DND-41 (cell line): ENCODE measurements at regions not wholly inside any gene's neighbourhood (a gene's known extent, or its start where the extent isn't known, plus 50 kb on each side); places are given as distances from the start of the nearest gene placed in this dataset.

Experiments
- ATAC-seq: fragments of 200-7000 bp; cut with Tn5 transposase; 3 replicates; pipeline ENCODE4 v1.9.1; 2021; ENCODE audit warnings: low read depth; ENCODE audit not compliant: insufficient read depth
- DNase-seq: peaks from one replicate; pipeline ENCODE4 v3.0.0-alpha.2; 2020
- H2AFZ ChIP-seq: 2 replicates; pipeline ENCODE4 v1.6.0; 2012; ENCODE audit warnings: low read depth, low read length
- H3K27ac ChIP-seq: 2 replicates; pipeline ENCODE4 v1.5.1; 2012; ENCODE audit warnings: low read length, inconsistent platforms
- H3K27me3 ChIP-seq: fragments of 200-600 bp; sonication (generic); 2 replicates; pipeline ENCODE4 v1.6.0; 2012; ENCODE audit warnings: low read length, mild to moderate bottlenecking, inconsistent platforms; ENCODE audit not compliant: insufficient read depth, poor library complexity
- H3K36me3 ChIP-seq: 2 replicates; pipeline ENCODE4 v1.5.1; 2012; ENCODE audit warnings: low read length, inconsistent platforms; ENCODE audit not compliant: insufficient read depth
- H3K4me1 ChIP-seq: 2 replicates; pipeline ENCODE4 v1.5.1; 2012; ENCODE audit warnings: mild to moderate bottlenecking, low read length; ENCODE audit not compliant: insufficient read depth
- H3K4me2 ChIP-seq: 2 replicates; pipeline ENCODE4 v1.6.0; 2012; ENCODE audit warnings: mild to moderate bottlenecking, moderate library complexity, low read length, inconsistent platforms; ENCODE audit not compliant: insufficient read depth
- H3K4me3 ChIP-seq, 2 experiments: fragments of 200-600 bp in 1 of 2; shearing (Covaris generic) in 1 of 2; 2 replicates each; pipeline ENCODE4 v1.5.1; 2012 to 2016; ENCODE audit warnings: inconsistent platforms in 2 of 2, low read length in 2 of 2, mild to moderate bottlenecking in 2 of 2, low read depth in 1 of 2, moderate library complexity in 1 of 2
- H3K79me2 ChIP-seq: 2 replicates; pipeline ENCODE4 v1.6.0; 2012; ENCODE audit warnings: low read length, inconsistent platforms; ENCODE audit not compliant: insufficient read depth
- H3K9ac ChIP-seq: 2 replicates; pipeline ENCODE4 v1.6.0; 2012; ENCODE audit warnings: low read depth, mild to moderate bottlenecking, inconsistent platforms, low read length, moderate library complexity
- H3K9me3 ChIP-seq: 2 replicates; pipeline ENCODE4 v1.5.1; 2012; ENCODE audit warnings: low read length, moderate library complexity, mild to moderate bottlenecking, inconsistent platforms; ENCODE audit not compliant: insufficient read depth, severe bottlenecking
- H4K20me1 ChIP-seq: 2 replicates; pipeline ENCODE4 v1.6.0; 2012; ENCODE audit warnings: low read length; ENCODE audit not compliant: insufficient read depth
- CTCF ChIP-seq: IDR thresholded peaks from 2 replicates; pipeline ENCODE4 v1.5.1; 2012; ENCODE audit warnings: borderline replicate concordance, low read length, moderate library complexity, mild to moderate bottlenecking; ENCODE audit not compliant: poor library complexity, severe bottlenecking; ENCODE audit errors: extremely low read depth
- EZH2 ChIP-seq: IDR thresholded peaks from 3 replicates; pipeline ENCODE4 v1.6.1; 2012; ENCODE audit warnings: borderline replicate concordance, low read depth, mild to moderate bottlenecking, moderate library complexity, low read length, inconsistent platforms; ENCODE audit not compliant: severe bottlenecking

- Histone ChIP-seq H3K4me1 (no peaks in the 10 kb centered on the region), H3K27ac (no peak overlapping the region), H3K4me2 (no peak overlapping the region), H3K9ac (no peak overlapping the region), H3K36me3 (no peaks in the 10 kb centered on the region), H3K9me3 (no peaks in the 10 kb centered on the region), H4K20me1 (no peaks in the 10 kb centered on the region), H3K79me2 (no peaks in the 10 kb centered on the region), H2AFZ (no peak overlapping the region), H3K27me3 (no peaks in the 10 kb centered on the region), H3K4me3 (no peak overlapping the region)
- ATAC-seq (no peak), DNase-seq (no peak)
- TF ChIP-seq EZH2 = no peak
- TF ChIP-seq CTCF = no peak
These were observed 789.0 kb downstream of the TECRL start for GRCh38 chr4:63620271-63620670.

- Histone ChIP-seq H3K27ac (no peak overlapping the region), H3K79me2 (no peaks in the 10 kb centered on the region), H3K4me3 (no peak overlapping the region), H3K9me3 (no peaks in the 10 kb centered on the region), H3K36me3 (no peaks in the 10 kb centered on the region), H4K20me1 (no peaks in the 10 kb centered on the region), H3K4me2 (no peak overlapping the region), H3K9ac (no peak overlapping the region), H2AFZ (no peak overlapping the region), H3K27me3 (no peaks in the 10 kb centered on the region), H3K4me1 (no peaks in the 10 kb centered on the region)
- no peak for ATAC-seq
- TF ChIP-seq EZH2 (no peak), CTCF (no peak)
- DNase-seq = no peak
These were observed 789.5 kb downstream of the TECRL start for GRCh38 chr4:63619771-63620170.

GRCh38 chr4:63618883-63619718, 790.1 kb downstream of the TECRL start:
- Histone ChIP-seq H3K9me3 (no peaks in the 10 kb centered on the region), H3K27ac (no peak overlapping the region), H3K4me2 (no peak overlapping the region), H3K36me3 (no peaks in the 10 kb centered on the region), H3K79me2 (no peaks in the 10 kb centered on the region), H3K27me3 (no peaks in the 10 kb centered on the region), H2AFZ (no peak overlapping the region), H3K4me1 (no peaks in the 10 kb centered on the region), H3K4me3 (no peak overlapping the region), H3K9ac (no peak overlapping the region), H4K20me1 (no peaks in the 10 kb centered on the region)
- TF ChIP-seq CTCF (no peak), EZH2 (no peak)
- ATAC-seq (no peak), DNase-seq (no peak)
